ENCODE measurements at regions not wholly inside any gene's neighbourhood (a gene's known extent, or its start where the extent isn't known, plus 50 kb on each side); places are given as distances from the start of the nearest gene placed in this dataset.
"Not testable (repeated sequence)": the region's sequence is repeated elsewhere in the genome, so short reads cannot be mapped to it uniquely, and the experiment has no call there.

DNA sequence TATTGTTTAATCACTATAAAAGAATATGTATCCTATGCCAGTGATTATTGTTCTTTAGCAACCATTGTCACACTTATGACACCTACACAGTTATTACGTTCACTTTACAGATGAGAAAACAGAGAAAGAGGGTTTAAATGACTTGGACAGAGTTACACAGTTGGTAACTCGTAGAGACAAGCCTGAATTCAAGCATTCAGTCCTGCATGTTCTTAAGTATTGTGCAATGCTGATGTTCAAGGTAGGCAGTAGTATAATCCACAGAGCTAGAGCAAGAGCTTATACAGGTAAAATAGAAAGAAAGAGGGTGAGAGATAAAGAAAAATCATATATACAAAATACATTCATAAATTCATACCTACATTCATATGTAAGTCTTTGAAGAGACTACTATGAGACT lies 249.8 kb upstream of the ANXA10 start:
- H4K20me1 ChIP-seq (ENCODE audit: insufficient read depth): no peaks in the 10 kb centered on the region
- no peak overlapping the region for H3K4me2 ChIP-seq (ENCODE audit: unreplicated experiment)
- H3K4me3 ChIP-seq: no peak overlapping the region
- 6 to 10% methylated on average over 2 of the region's 2 CpGs for WGBS, 2 experiments (ENCODE audit: low coverage in 1 of 2, low lambda C conversion rate in 2 of 2, missing lambda C conversion rate in 2 of 2)
- TF ChIP-seq EZH2 (IDR thresholded peaks at IDR 0.05; ENCODE audit: insufficient read depth, poor library complexity, severe bottlenecking) (no peak), EZH2phosphoT487 (IDR thresholded peaks at IDR 0.05; ENCODE audit: insufficient read depth, low read depth) (no peak)
- in situ Hi-C loops (cut with MboI): no loop called here
- H2AFZ ChIP-seq: no peak overlapping the region
- no peaks in the 10 kb centered on the region for H3K9me3 ChIP-seq (ENCODE audit: low read depth)
- no peaks in the 10 kb centered on the region for H3K79me2 ChIP-seq (ENCODE audit: insufficient read depth)
- H3K27me3 ChIP-seq (replicated peaks; ENCODE audit: insufficient read depth): peaks cover 6% of the 10 kb centered on the region; the same call in 1 of the 2 replicates
- no peak for DNase-seq
- H3F3A ChIP-seq (ENCODE audit: insufficient read depth): no peaks in the 10 kb centered on the region
- no peaks in the 10 kb centered on the region for H3K36me3 ChIP-seq (ENCODE audit: low read depth)
- H3K9ac ChIP-seq: no peak overlapping the region
- no peak overlapping the region for H3K27ac ChIP-seq
- H3K9me2 ChIP-seq (ENCODE audit: insufficient read depth): no peaks in the 10 kb centered on the region
- no peaks in the 10 kb centered on the region for H3K4me1 ChIP-seq (ENCODE audit: insufficient read depth)

DNA sequence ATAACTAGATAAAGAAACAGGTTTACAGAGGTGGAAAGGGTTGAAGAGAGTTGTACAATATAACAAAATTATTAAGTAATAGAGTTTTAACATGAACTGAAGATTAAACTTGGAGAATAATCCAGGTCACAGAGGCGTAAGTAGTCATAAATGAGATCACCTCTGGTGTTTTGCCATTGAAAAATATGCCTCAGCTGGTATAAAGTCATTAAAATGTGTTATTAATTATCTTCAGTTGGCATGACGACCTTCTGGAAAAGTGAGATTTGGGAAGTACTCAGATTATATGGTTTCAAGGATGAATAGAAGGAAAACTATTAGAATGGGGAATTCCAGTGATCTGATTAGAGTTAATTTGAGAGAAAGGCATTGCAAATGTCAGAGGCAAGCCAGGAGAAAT lies 237.5 kb upstream of the ANXA10 start:
- no peaks in the 10 kb centered on the region for H3K79me2 ChIP-seq (ENCODE audit: insufficient read depth)
- no peak overlapping the region for H2AFZ ChIP-seq
- H3K4me2 ChIP-seq (ENCODE audit: unreplicated experiment): no peak overlapping the region
- in situ Hi-C loops (cut with MboI): no loop called here
- no peaks in the 10 kb centered on the region for H3K36me3 ChIP-seq (ENCODE audit: low read depth)
- H3K4me3 ChIP-seq: no peak overlapping the region
- TF ChIP-seq EZH2 (IDR thresholded peaks at IDR 0.05; ENCODE audit: insufficient read depth, poor library complexity, severe bottlenecking) (no peak), EZH2phosphoT487 (IDR thresholded peaks at IDR 0.05; ENCODE audit: insufficient read depth, low read depth) (no peak)
- H3K9me2 ChIP-seq (ENCODE audit: insufficient read depth): no peaks in the 10 kb centered on the region
- WGBS, 2 experiments (ENCODE audit: low coverage in 1 of 2, low lambda C conversion rate in 2 of 2, missing lambda C conversion rate in 2 of 2): 0 to 5% methylated on average over 2 of the region's 2 CpGs
- no peaks in the 10 kb centered on the region for H3K9me3 ChIP-seq (ENCODE audit: low read depth)
- no peaks in the 10 kb centered on the region for H3K4me1 ChIP-seq (ENCODE audit: insufficient read depth)
- H3K9ac ChIP-seq: no peak overlapping the region
- H4K20me1 ChIP-seq (ENCODE audit: insufficient read depth): no peaks in the 10 kb centered on the region
- DNase-seq: peak; percentile 3
- H3K27me3 ChIP-seq (replicated peaks; ENCODE audit: insufficient read depth): no peaks in the 10 kb centered on the region
- no peaks in the 10 kb centered on the region for H3F3A ChIP-seq (ENCODE audit: insufficient read depth)
- H3K27ac ChIP-seq: no peak overlapping the region

- H3K27ac ChIP-seq; H3K9me2 ChIP-seq (ENCODE audit: insufficient read depth); H3K9me3 ChIP-seq (ENCODE audit: low read depth); H3K79me2 ChIP-seq (ENCODE audit: insufficient read depth); H3K36me3 ChIP-seq (ENCODE audit: low read depth); in situ Hi-C loops (cut with MboI); H4K20me1 ChIP-seq (ENCODE audit: insufficient read depth); H3K9ac ChIP-seq; H3K4me1 ChIP-seq (ENCODE audit: insufficient read depth); H3K4me2 ChIP-seq (ENCODE audit: unreplicated experiment); H2AFZ ChIP-seq; H3K4me3 ChIP-seq; H3F3A ChIP-seq (ENCODE audit: insufficient read depth); DNase-seq; H3K27me3 ChIP-seq (replicated peaks; ENCODE audit: insufficient read depth): not testable (repeated sequence)
- 63 to 64% methylated on average over 14 of the region's 15 CpGs for whole genome bisulfite sequencing, 2 experiments (ENCODE audit: low coverage in 1 of 2, low lambda C conversion rate in 2 of 2, missing lambda C conversion rate in 2 of 2)
Measured at GRCh38 chr4:167858127-167858526, 234.2 kb upstream of the ANXA10 start.

DNA sequence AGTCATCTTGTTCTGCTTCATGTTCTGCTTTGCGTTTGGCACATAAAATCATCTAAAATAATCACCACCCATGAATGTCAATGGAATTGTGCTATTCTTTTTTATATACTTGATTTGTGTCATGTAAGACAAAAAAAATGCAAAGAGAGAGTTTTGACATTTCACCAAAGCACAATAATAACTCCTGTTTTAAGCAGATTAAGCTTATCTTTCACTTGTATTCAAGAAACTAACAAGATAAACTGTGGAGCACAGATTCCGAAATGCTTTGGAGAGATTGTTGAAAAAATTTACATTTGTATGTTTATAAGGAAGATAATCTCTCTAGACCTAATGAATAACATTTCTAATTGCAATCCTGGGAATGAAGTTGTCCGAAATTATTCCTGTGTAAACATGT lies 225.1 kb upstream of the ANXA10 start:
- Histone ChIP-seq H3K4me3 (no peak overlapping the region), H3K79me2 (ENCODE audit: insufficient read depth) (no peaks in the 10 kb centered on the region), H3K27ac (no peak overlapping the region), H3F3A (ENCODE audit: insufficient read depth) (no peaks in the 10 kb centered on the region), H3K9ac (no peak overlapping the region), H3K36me3 (ENCODE audit: low read depth) (no peaks in the 10 kb centered on the region), H3K27me3 (replicated peaks; ENCODE audit: insufficient read depth) (peaks cover 16% of the 10 kb centered on the region; the same call in 1 of the 2 replicates), H3K4me1 (ENCODE audit: insufficient read depth) (no peaks in the 10 kb centered on the region), H3K9me2 (ENCODE audit: insufficient read depth) (no peaks in the 10 kb centered on the region), H2AFZ (no peak overlapping the region), H3K9me3 (ENCODE audit: low read depth) (no peaks in the 10 kb centered on the region), H3K4me2 (ENCODE audit: unreplicated experiment) (no peak overlapping the region), H4K20me1 (ENCODE audit: insufficient read depth) (no peaks in the 10 kb centered on the region)
- DNase-seq: no peak
- TF ChIP-seq EZH2phosphoT487 (IDR thresholded peaks at IDR 0.05; ENCODE audit: insufficient read depth, low read depth): no peak
- TF ChIP-seq EZH2 (IDR thresholded peaks at IDR 0.05; ENCODE audit: insufficient read depth, poor library complexity, severe bottlenecking): no peak
- in situ Hi-C loops (cut with MboI): no loop called here
- 31 to 33% methylated on average over 3 of the region's 3 CpGs for WGBS, 2 experiments (ENCODE audit: low coverage in 1 of 2, low lambda C conversion rate in 2 of 2, missing lambda C conversion rate in 2 of 2)

DNA sequence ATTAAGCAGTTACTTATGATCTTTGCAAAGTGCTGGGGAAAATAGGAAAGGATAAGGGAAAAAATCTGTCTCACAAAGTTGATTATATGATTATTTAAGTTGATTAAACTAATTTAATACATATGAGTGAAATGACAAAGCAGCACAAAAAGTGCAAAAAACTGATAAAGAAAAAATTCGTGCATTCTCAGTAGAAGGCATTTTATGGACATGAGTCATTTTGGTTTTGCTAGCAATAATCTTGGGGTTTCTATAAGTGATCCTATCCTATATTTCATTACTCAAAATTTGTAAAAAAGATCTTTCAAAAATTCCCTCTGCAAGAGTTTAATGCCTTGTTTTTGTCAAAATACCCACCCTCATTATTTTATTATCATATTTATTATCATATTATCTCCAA lies 224.2 kb upstream of the ANXA10 start:
- H2AFZ ChIP-seq: no peak overlapping the region
- 5 to 19% methylated on average over 1 of the region's 1 CpG for WGBS, 2 experiments (ENCODE audit: low coverage in 1 of 2, low lambda C conversion rate in 2 of 2, missing lambda C conversion rate in 2 of 2)
- H3K79me2 ChIP-seq (ENCODE audit: insufficient read depth): no peaks in the 10 kb centered on the region
- H3K9me2 ChIP-seq (ENCODE audit: insufficient read depth): no peaks in the 10 kb centered on the region
- no peaks in the 10 kb centered on the region for H3F3A ChIP-seq (ENCODE audit: insufficient read depth)
- H3K36me3 ChIP-seq (ENCODE audit: low read depth): no peaks in the 10 kb centered on the region
- no peak for TF ChIP-seq EZH2 (IDR thresholded peaks at IDR 0.05; ENCODE audit: insufficient read depth, poor library complexity, severe bottlenecking)
- no peak for TF ChIP-seq EZH2phosphoT487 (IDR thresholded peaks at IDR 0.05; ENCODE audit: insufficient read depth, low read depth)
- H3K9me3 ChIP-seq (ENCODE audit: low read depth): no peaks in the 10 kb centered on the region
- H3K4me3 ChIP-seq: no peak overlapping the region
- peak; percentile 13 for DNase-seq
- H3K4me1 ChIP-seq (ENCODE audit: insufficient read depth): no peaks in the 10 kb centered on the region
- no peaks in the 10 kb centered on the region for H4K20me1 ChIP-seq (ENCODE audit: insufficient read depth)
- no peak overlapping the region for H3K4me2 ChIP-seq (ENCODE audit: unreplicated experiment)
- in situ Hi-C loops (cut with MboI): no loop called here
- H3K9ac ChIP-seq: no peak overlapping the region
- no peak overlapping the region for H3K27ac ChIP-seq
- H3K27me3 ChIP-seq (replicated peaks; ENCODE audit: insufficient read depth): peaks cover 18% of the 10 kb centered on the region; the same call in 1 of the 2 replicates
